SJSA1 (cell line): ENCODE measurements at regions not wholly inside any gene's neighbourhood (a gene's known extent, or its start where the extent isn't known, plus 50 kb on each side); places are given as distances from the start of the nearest gene placed in this dataset.
"Not testable (repeated sequence)": the region's sequence is repeated elsewhere in the genome, so short reads cannot be mapped to it uniquely, and the experiment has no call there.

ENCODE experiments used
- DNase-seq, 2 experiments: peaks; one replicate each; pipeline ENCODE4 v3.0.0-alpha.2; 2015 to 2020; ENCODE audit warnings: low spot score in 2 of 2, low read depth in 1 of 2
- H3K27ac ChIP-seq: fragments of 250-450 bp; sonication (Bioruptor Pico); 2 replicates; pipeline ENCODE4 v1.5.1; 2020; ENCODE audit warnings: mild to moderate bottlenecking, moderate library complexity
- H3K27me3 ChIP-seq: fragments of 250-450 bp; sonication (Bioruptor Pico); replicated peaks from 2 replicates; pipeline ENCODE4 v1.5.1; 2020; ENCODE audit warnings: mild to moderate bottlenecking, moderate library complexity
- H3K36me3 ChIP-seq: fragments of 250-450 bp; sonication (Bioruptor Pico); 2 replicates; pipeline ENCODE4 v1.5.1; 2020; ENCODE audit warnings: mild to moderate bottlenecking
- H3K4me1 ChIP-seq: fragments of 250-450 bp; sonication (Bioruptor Pico); replicated peaks from 2 replicates; pipeline ENCODE4 v1.6.1; 2021; ENCODE audit warnings: mild to moderate bottlenecking
- H3K4me3 ChIP-seq: fragments of 250-450 bp; sonication (Bioruptor Pico); 2 replicates; pipeline ENCODE4 v1.5.1; 2020; ENCODE audit warnings: mild to moderate bottlenecking
- H3K9me3 ChIP-seq: fragments of 250-450 bp; sonication (Bioruptor Pico); replicated peaks from 2 replicates; pipeline ENCODE4 v1.5.1; 2020; ENCODE audit warnings: mild to moderate bottlenecking

DNA sequence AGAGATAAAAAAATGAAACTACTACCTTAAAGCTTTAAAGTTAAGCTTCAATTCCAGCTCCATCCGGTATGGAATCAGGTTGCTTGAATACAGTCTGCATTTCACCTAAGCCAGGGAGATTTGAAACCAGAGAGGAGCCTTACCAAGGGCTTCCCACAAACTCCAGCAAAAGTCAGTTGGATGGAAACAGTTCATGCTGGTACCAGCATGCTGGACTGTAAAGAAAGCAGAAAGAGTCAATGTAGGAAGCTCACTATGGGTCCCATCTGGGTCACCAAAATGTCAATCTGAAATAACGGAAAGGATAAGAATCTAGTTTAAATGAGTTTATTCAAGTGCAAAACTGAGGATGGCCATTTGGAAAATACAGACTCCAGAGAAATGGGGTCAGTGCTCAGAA is 65.3 kb downstream of the CDO1 start:
- peaks cover 24% of the 10 kb centered on the region for H3K27me3 ChIP-seq
- H3K36me3 ChIP-seq: no peaks in the 10 kb centered on the region
- no peak for DNase-seq
- no peak overlapping the region for H3K27ac ChIP-seq
- no peaks in the 10 kb centered on the region for H3K9me3 ChIP-seq
- H3K4me1 ChIP-seq: no peaks in the 10 kb centered on the region
- H3K4me3 ChIP-seq: no peak overlapping the region

DNA sequence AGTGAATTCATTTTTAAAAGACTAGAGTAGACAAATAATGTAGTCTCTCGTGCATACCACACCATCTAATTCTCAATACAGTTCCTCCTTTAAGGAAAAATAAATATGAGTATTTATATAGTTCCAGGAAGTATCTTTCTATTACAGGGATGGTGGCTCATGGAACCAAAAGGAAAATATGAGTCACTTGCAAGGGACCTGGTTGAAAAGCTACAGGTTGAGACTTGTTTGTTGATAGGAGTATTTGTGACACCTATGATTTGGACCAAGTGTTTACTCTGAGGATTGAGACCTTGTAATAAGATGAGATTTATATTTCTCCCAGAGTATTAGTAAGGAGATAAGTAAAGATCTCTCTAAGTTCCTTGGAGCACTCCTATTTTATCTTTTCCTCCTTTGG is 67.4 kb downstream of the CDO1 start:
- H3K36me3 ChIP-seq: no peaks in the 10 kb centered on the region
- H3K4me3 ChIP-seq: no peak overlapping the region
- peaks cover 24% of the 10 kb centered on the region for H3K27me3 ChIP-seq
- no peaks in the 10 kb centered on the region for H3K4me1 ChIP-seq
- no peak overlapping the region for H3K27ac ChIP-seq
- no peak for DNase-seq
- H3K9me3 ChIP-seq: no peaks in the 10 kb centered on the region

DNA sequence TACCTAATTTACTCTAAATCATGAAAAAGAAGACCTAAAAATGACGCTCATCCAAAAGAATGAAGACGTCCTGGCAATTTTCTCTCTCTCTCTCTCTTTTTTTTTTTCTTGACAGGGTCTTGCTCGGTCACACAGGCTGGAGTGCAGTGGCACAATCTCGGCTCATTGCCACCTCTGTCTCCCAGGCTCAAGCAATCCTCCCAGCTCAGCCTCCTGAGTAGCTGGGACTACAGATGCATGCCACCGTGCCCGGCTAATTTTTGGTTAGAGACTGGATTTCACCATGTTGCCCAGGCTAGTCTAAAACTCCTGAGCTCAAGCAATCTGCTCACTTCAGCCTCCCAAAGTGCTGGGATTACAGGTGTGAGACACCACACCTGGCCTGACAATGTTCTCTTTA is 77.2 kb downstream of the CDO1 start:
- not testable (repeated sequence) for H3K9me3 ChIP-seq, H3K36me3 ChIP-seq, H3K27ac ChIP-seq, H3K4me3 ChIP-seq, DNase-seq, H3K4me1 ChIP-seq, H3K27me3 ChIP-seq

DNA sequence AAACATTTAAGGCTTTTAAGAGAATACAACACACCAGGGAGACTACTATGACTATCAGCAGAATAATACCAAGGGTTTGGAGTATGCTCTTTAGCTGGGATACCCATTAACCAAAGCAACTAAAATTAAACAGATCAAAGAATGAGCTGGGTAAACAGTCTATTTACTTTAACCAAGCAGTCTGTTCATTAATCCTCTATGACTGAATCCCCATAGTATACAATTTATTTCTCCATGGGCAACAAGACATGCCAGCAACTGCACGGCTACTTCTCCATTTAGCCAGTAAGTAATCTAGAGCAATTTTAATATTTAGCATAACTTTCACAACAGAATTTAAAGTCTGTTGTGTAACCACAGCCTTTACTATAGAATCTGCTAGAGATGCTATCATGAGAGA is 77.6 kb downstream of the CDO1 start:
- no peak overlapping the region for H3K4me3 ChIP-seq
- H3K36me3 ChIP-seq: no peaks in the 10 kb centered on the region
- H3K9me3 ChIP-seq: no peaks in the 10 kb centered on the region
- H3K27me3 ChIP-seq: peaks cover 5% of the 10 kb centered on the region; the same call in 1 of the 2 replicates
- H3K27ac ChIP-seq: no peak overlapping the region
- DNase-seq: no peak
- no peaks in the 10 kb centered on the region for H3K4me1 ChIP-seq

DNA sequence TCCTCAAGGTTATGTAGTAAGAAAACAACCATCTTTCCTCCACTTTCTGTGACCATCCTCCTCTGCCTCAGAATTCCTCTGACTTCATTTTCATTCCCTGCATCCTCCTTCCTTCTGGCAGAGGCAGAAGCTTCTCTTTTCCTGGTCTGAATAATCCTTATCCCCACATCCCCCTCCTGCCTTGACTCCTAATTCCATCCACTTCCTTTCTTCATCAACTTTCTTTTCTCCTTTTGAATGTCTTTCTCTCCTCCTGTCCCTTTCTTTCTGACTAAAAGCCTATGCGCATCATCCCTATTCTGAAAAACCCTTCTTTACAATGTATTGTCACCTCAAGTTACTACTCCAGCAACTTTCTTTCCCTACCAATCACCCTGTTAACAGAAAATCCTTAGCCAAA is 79.0 kb downstream of the CDO1 start:
- H3K27ac ChIP-seq: no peak overlapping the region
- H3K4me1 ChIP-seq: no peaks in the 10 kb centered on the region
- H3K9me3 ChIP-seq: no peaks in the 10 kb centered on the region
- H3K27me3 ChIP-seq: peaks cover 5% of the 10 kb centered on the region; the same call in 1 of the 2 replicates
- no peak overlapping the region for H3K4me3 ChIP-seq
- no peak for DNase-seq
- H3K36me3 ChIP-seq: no peaks in the 10 kb centered on the region

DNA sequence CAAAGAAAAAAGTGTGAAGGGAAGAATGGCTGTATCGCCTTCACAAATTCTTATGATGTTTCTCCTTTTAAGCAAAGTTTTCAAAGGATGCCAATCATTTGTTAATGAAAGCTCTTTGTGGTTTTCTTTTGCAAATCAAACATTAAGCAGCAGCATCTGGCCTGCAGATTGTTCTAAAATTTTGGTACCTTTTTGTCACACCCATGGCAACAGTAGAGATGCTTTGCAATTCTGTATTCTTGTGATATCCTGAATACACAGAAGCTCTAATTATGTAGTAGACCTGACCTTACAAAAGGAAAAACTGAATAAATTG is 79.8 kb downstream of the CDO1 start:
- DNase-seq: no peak
- peaks cover 5% of the 10 kb centered on the region; the same call in 1 of the 2 replicates for H3K27me3 ChIP-seq
- H3K9me3 ChIP-seq: no peaks in the 10 kb centered on the region
- H3K4me1 ChIP-seq: no peaks in the 10 kb centered on the region
- H3K4me3 ChIP-seq: no peak overlapping the region
- no peak overlapping the region for H3K27ac ChIP-seq
- no peaks in the 10 kb centered on the region for H3K36me3 ChIP-seq

DNA sequence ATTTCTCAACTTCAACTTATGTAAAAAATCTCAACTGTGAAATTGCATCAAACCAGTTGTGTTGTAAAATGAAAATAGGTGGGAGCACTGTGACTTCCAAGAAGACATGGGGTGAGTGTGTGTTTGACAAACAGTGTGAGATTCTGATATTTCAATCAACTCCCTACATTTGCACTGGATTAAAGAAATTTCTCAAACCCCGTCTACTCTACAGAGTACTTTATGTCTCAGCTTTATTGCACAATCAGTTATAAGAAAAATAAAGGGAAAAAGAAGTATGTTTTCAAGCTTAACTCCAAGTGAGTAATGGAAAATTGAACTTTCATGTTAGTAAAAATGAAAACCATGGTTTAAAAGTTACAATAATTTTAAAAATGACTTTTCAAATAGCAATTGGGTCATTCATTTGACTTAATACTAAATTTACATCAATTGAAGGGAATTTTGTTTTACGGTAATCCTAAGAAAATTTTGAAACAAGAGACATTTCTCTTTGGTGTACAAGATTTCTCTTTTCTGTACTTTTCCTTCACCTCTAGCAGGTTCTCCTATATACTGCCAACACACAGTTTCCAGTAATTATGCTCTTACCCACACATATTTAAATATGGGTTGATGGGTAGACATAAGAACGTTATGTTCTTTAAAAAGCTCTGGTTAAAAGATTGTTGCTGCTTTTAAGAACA is 80.3 kb downstream of the CDO1 start:
- Histone ChIP-seq H3K27ac (no peak overlapping the region), H3K36me3 (no peaks in the 10 kb centered on the region), H3K4me1 (no peaks in the 10 kb centered on the region), H3K9me3 (no peaks in the 10 kb centered on the region), H3K27me3 (peaks cover 5% of the 10 kb centered on the region; the same call in 1 of the 2 replicates), H3K4me3 (no peak overlapping the region)
- no peak for DNase-seq

DNA sequence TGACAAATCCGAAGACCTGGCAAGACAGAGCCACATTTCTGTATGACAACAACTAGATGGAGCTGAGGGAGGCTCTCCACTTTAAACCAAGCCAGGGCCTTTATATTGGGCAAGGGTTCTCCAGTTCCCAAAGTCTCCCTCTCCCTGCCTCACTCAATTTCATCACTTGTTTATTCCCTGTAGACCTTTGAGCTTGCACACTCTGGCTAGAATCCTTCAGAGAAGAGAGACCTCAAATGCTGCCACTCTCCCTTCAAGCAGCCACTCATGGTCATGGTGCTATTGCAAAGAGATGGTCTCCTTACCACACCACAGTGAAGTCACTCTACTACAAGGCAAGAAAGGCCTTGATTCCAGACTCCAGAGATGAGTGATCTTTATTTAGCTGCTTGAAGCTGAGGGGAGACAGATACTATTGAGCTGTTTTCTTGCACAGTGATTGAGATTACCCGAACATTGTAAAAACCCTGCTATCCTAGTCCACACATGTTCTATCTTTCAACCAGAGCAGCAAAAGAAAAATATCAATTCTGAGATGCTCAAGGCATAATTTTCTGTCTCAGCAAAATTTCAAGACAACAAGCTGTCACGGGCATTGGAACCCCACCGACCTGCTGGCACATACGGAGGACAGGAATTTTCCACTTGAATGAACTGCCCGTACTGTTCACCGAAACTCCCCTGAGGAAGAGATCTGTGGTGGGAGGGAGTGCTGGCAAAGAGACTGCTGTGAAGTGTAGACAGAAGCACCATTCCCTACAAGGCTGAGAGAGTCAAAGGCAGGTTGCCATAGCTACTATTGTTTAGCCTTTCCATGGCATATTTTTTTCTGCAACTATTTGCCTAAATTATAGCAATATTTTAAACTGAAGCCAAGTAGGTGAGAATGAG is 81.1 kb downstream of the CDO1 start:
- no peak for DNase-seq
- Histone ChIP-seq H3K27ac (no peak overlapping the region), H3K4me1 (no peaks in the 10 kb centered on the region), H3K9me3 (no peaks in the 10 kb centered on the region), H3K36me3 (no peaks in the 10 kb centered on the region), H3K27me3 (peaks cover 5% of the 10 kb centered on the region; the same call in 1 of the 2 replicates), H3K4me3 (no peak overlapping the region)

DNA sequence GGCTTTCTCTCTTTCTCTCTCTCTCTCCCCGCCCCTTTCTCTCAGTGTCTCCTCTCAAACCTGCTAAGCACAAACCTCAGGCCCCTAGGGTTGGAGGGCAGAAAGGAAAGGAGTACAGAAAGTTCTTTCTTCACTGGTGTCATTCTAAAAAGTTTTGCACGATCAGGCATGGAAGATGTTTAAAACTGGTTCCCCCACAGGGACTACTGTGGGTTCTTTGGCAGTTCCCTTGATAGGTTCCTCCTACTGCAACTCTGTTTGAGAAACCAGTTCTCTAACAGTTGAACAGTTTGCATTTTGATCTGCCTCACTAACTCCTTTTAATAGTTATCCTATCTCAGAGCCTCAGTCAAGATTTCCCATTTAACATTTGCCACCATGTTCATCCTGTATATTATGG is 82.9 kb downstream of the CDO1 start:
- no peaks in the 10 kb centered on the region for H3K36me3 ChIP-seq
- no peak overlapping the region for H3K27ac ChIP-seq
- H3K9me3 ChIP-seq: no peaks in the 10 kb centered on the region
- H3K27me3 ChIP-seq: peaks cover 5% of the 10 kb centered on the region; the same call in 1 of the 2 replicates
- DNase-seq: no peak
- H3K4me3 ChIP-seq: no peak overlapping the region
- H3K4me1 ChIP-seq: no peaks in the 10 kb centered on the region

DNA sequence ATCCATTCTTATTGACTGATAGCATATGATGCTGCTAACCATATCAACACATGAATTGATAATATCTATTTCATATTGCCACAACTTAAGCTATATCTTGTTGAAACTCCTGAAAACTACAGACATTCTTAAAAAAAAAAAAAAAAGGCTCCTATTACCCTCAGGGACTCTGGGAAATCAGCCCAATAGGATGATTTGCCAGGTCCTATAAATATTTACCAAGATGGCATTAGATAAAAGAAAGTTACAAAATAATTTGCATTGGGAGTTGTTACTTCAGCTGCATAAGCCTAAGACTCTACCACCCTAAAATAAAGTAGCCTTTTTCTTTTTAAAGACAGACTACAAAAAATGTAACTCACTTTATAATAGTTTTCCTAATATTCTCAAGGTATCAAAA is 84.4 kb downstream of the CDO1 start:
- Histone ChIP-seq H3K27ac (no peak overlapping the region), H3K4me3 (no peak overlapping the region), H3K36me3 (no peaks in the 10 kb centered on the region), H3K9me3 (no peaks in the 10 kb centered on the region), H3K4me1 (no peaks in the 10 kb centered on the region), H3K27me3 (peaks cover 5% of the 10 kb centered on the region; the same call in 1 of the 2 replicates)
- DNase-seq: no peak

DNA sequence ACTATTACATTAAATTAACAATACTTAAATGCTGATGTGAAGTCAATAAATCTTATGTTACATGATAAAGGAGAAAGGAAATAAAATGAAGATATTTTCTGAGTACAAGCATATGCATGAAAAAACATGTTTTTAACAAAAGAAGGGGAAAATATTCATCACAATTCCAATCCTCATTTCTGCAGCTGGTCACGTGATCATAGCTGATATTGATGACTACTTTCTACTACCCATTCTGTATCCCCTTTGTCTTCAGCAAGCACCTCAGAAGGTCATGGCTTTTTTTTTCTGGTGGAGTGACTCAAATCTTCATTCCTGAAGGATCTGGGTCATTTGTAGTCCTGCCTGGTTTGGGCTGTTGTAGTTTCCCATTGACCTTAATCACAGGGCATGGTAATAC is 90.9 kb downstream of the CDO1 start:
- DNase-seq: no peak
- Histone ChIP-seq H3K9me3 (no peaks in the 10 kb centered on the region), H3K27me3 (peaks cover 3% of the 10 kb centered on the region; the same call in 1 of the 2 replicates), H3K27ac (no peak overlapping the region), H3K4me3 (no peak overlapping the region), H3K4me1 (no peaks in the 10 kb centered on the region), H3K36me3 (no peaks in the 10 kb centered on the region)

DNA sequence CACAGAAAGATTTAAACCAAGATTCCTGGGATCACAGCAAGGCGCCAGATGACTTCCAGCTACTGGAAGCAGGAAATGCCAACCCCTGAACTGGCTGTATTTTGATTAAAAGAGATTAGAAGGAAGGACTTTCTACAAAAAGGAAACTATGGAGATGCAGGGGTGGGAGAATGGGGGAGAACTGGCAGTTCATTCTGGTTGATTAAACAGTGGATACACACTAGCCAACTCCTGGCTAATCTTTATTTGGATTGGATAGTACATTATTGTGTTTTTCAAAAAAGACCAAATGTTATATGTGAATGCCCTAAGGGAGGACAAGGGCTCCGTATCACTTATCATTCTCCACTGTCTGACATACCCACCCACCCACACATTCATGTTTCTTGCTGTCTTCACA is 93.2 kb downstream of the CDO1 start:
- Histone ChIP-seq H3K4me1 (no peaks in the 10 kb centered on the region), H3K4me3 (no peak overlapping the region), H3K9me3 (no peaks in the 10 kb centered on the region), H3K36me3 (no peaks in the 10 kb centered on the region), H3K27me3 (peaks cover 3% of the 10 kb centered on the region; the same call in 1 of the 2 replicates), H3K27ac (no peak overlapping the region)
- no peak for DNase-seq

DNA sequence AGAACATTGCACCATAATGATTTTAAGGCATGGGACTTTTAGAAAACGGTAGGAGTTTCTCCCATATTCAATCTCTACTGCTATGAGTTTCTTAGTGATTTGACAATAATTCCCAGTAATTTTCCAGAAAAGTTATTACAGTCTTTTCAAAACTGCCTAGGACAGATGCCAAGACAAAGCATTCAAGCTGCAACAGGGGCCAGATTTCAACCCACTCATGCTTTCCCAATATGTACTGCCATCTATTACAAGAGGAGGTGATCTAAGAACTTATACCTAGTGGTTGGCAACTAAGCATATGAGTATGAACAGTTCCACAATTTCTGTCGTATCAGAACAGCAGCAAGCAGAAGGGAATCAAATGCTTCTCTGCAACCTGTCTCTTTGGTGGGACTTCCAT is 95.1 kb upstream of the TMED7 start:
- Histone ChIP-seq H3K4me1 (no peaks in the 10 kb centered on the region), H3K27ac (no peak overlapping the region), H3K4me3 (no peak overlapping the region), H3K27me3 (peaks cover 3% of the 10 kb centered on the region; the same call in 1 of the 2 replicates), H3K36me3 (no peaks in the 10 kb centered on the region), H3K9me3 (no peaks in the 10 kb centered on the region)
- no peak for DNase-seq

DNA sequence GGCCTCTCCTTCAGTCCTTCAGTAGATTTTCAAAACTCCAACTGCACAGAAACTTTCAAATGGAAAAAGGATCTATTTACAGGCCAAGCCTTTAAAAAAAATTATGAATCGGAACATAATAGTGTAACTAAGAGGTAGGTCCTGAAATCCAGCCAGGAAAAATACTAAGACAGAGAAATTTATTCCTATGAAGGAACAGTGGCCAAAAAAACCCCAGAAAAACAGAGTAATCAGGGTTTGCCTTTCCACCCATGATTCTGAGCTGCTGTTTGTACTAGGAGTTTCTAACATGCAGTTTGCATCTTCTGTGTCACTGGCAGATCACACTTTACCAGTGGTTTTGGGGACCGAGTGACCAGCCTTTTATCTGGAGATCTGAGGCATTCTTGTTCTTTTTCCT is 93.1 kb upstream of the TMED7 start:
- no peak for DNase-seq
- H3K9me3 ChIP-seq: no peaks in the 10 kb centered on the region
- H3K27me3 ChIP-seq: no peaks in the 10 kb centered on the region; the same call in 1 of the 2 replicates

More for the DNA sequence above, 93.1 kb upstream of the TMED7 start:
- Histone ChIP-seq H3K4me3 (no peak overlapping the region), H3K4me1 (no peaks in the 10 kb centered on the region), H3K27ac (no peak overlapping the region), H3K36me3 (no peaks in the 10 kb centered on the region)
